ENCODE measurements at regions not wholly inside any gene's neighbourhood (a gene's known extent, or its start where the extent isn't known, plus 50 kb on each side); places are given as distances from the start of the nearest gene placed in this dataset.

DNA sequence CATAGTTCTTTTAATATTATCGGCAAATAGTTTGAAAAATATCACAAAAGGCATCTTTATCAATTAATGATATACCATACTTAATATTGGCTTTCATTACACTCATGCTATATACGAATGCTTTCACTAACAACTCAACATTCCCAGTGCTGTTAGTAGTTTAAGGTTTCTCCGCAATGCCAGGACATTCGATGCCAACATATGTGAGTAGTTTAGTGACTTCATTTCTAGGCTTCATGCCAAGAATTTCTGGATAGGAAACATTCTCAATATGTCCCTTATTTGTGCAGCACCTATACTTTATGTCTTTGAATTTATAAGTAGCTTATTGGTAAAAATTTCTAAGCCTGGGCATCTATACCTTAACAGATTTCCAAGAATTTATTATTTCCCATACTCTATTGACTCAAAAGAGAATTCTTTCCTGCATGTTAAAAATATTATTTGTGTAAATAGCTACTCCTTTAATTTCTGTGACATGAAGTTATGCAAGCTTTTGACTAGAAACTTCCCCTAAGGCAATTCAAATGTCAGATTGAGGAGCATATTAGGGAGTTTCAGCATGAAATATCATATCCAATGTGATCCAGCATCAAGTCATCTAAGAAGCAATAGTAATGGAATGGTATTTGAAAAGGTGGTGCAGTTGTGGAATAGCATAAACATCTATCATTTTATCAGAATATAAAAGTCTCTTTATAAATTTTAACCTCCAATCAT is 236.0 kb upstream of the STXBP5 start:
- DNase-seq, result no peak
- no peak overlapping the region for H3K27ac ChIP-seq
- H3K4me3 ChIP-seq, result no peak overlapping the region
- intact Hi-C loops (cut with DNase I; ENCODE audit: low total_unique reads), result no loop called here
- no peak for TF ChIP-seq POLR2A (IDR thresholded peaks at IDR 0.05)
- TF ChIP-seq, protein P1, sequence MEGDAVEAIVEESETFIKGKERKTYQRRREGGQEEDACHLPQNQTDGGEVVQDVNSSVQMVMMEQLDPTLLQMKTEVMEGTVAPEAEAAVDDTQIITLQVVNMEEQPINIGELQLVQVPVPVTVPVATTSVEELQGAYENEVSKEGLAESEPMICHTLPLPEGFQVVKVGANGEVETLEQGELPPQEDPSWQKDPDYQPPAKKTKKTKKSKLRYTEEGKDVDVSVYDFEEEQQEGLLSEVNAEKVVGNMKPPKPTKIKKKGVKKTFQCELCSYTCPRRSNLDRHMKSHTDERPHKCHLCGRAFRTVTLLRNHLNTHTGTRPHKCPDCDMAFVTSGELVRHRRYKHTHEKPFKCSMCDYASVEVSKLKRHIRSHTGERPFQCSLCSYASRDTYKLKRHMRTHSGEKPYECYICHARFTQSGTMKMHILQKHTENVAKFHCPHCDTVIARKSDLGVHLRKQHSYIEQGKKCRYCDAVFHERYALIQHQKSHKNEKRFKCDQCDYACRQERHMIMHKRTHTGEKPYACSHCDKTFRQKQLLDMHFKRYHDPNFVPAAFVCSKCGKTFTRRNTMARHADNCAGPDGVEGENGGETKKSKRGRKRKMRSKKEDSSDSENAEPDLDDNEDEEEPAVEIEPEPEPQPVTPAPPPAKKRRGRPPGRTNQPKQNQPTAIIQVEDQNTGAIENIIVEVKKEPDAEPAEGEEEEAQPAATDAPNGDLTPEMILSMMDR (IDR thresholded peaks at IDR 0.05), result no peak
- H3K4me1 ChIP-seq, result no peaks in the 10 kb centered on the region
- no peaks in the 10 kb centered on the region for H3K9me3 ChIP-seq
- H3K27me3 ChIP-seq, result no peaks in the 10 kb centered on the region
- WGBS, 2 donors, result 38 to 46% methylated on average over 4 of the region's 4 CpGs
- no peaks in the 10 kb centered on the region for H3K36me3 ChIP-seq (ENCODE audit: low read depth, missing control alignments)

DNA sequence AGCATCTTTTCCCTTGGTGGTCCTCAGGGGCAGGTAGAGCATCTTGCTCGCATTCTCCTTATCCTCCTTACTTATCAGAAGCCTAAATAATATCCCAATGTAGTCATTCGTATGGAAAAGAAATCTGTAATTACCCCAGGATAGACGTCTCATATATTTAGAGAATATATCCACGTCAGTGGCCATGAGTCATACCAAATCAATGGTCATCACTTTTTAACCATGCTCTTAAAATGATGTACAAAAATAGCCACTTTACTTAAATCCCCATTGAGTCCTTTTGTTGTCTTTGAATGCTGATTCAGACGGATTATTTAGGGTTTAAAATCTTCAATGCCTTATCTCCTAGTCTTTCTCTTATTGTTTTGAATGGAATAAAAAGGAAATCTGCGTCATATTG is 231.7 kb upstream of the STXBP5 start:
- Histone ChIP-seq H3K27ac (no peak overlapping the region), H3K27me3 (no peaks in the 10 kb centered on the region), H3K36me3 (ENCODE audit: low read depth, missing control alignments) (no peaks in the 10 kb centered on the region), H3K9me3 (no peaks in the 10 kb centered on the region), H3K4me3 (no peak overlapping the region), H3K4me1 (no peaks in the 10 kb centered on the region)
- DNase-seq, result no peak
- WGBS, 2 donors, result 88% methylated on average over 6 of the region's 6 CpGs
- intact Hi-C loops (cut with DNase I; ENCODE audit: low total_unique reads), result no loop called here
- TF ChIP-seq, protein P1 (IDR thresholded peaks at IDR 0.05), result no peak
- no peak for TF ChIP-seq POLR2A (IDR thresholded peaks at IDR 0.05)

DNA sequence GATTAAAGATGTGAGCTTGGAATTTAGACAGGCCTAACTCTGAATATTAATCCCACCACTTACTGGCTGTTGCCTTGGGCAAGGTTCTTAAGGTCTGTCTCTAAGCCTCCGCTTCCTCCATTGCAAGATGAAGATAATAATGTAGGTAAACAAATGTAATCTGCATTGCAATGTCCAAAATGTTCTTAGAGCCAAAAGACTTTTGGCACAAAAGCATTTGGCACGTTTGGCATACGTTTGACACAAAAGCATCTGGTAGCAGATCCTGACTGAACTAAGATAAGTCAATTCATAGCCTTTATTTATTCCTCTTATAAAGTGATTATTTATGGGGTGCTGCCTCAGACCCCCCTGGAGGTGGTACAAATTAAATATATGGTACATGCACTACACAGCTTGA is 229.9 kb upstream of the STXBP5 start:
- Histone ChIP-seq H3K4me1 (no peaks in the 10 kb centered on the region), H3K36me3 (ENCODE audit: low read depth, missing control alignments) (no peaks in the 10 kb centered on the region), H3K4me3 (no peak overlapping the region), H3K27ac (no peak overlapping the region), H3K27me3 (no peaks in the 10 kb centered on the region), H3K9me3 (no peaks in the 10 kb centered on the region)
- WGBS, 2 donors, result 66 to 80% methylated on average over 3 of the region's 3 CpGs
- intact Hi-C loops (cut with DNase I; ENCODE audit: low total_unique reads), result no loop called here
- DNase-seq, result no peak
- TF ChIP-seq, protein P1 (IDR thresholded peaks at IDR 0.05), result no peak
- no peak for TF ChIP-seq POLR2A (IDR thresholded peaks at IDR 0.05)

DNA sequence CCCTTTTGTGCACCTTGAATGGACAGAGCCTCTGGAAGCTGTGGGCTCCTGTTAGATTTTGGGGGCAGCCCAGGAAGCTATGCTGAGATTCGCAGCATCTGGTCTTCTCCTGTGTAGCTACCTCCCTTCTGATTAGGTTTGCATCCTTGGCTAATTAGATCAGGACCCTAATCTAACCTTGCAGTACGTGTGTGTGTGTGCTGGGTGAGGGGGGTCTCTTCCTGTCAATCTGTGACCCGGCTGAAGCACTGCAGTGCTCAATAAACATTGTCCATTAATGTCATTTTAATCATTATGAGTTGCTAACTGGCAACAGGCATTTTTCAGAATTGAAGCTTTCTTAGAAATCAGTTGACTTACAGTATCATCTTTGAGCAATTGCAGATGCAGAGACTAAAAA is 229.1 kb upstream of the STXBP5 start:
- intact Hi-C loops (cut with DNase I; ENCODE audit: low total_unique reads), result no loop called here
- no peaks in the 10 kb centered on the region for H3K9me3 ChIP-seq
- TF ChIP-seq POLR2A (IDR thresholded peaks at IDR 0.05), result no peak
- TF ChIP-seq, protein P1 (IDR thresholded peaks at IDR 0.05), result no peak
- H3K4me3 ChIP-seq, result no peak overlapping the region
- no peaks in the 10 kb centered on the region for H3K27me3 ChIP-seq
- H3K36me3 ChIP-seq (ENCODE audit: low read depth, missing control alignments), result no peaks in the 10 kb centered on the region
- H3K27ac ChIP-seq, result no peak overlapping the region
- DNase-seq, result no peak
- no peaks in the 10 kb centered on the region for H3K4me1 ChIP-seq
- WGBS, 2 donors, result 84 to 90% methylated on average over 3 of the region's 3 CpGs

DNA sequence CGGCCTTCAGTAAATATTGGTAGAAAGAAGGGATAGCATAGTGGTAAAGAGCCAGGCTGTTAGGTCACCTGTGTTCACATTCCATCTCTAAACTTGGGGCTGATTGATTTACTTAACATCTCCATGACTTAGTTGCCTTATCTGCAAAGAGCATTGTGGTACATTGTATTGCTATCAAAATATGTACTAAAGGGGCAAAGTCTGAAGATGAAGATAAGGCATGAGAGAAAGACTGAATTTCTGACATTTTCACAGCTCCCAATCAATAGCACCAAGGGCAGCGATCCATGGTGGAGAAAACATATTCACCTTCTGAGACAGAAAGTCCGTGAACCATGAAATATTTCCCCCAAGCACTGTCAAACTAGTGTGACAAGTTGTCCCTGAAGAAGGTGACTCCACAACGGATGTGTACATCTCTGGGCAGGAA is 223.3 kb upstream of the STXBP5 start:
- H3K27ac ChIP-seq, result no peak overlapping the region
- 95 to 98% methylated on average over 4 of the region's 4 CpGs for WGBS, 2 donors
- TF ChIP-seq, protein P1 (IDR thresholded peaks at IDR 0.05), result no peak
- no peak for TF ChIP-seq POLR2A (IDR thresholded peaks at IDR 0.05)
- no peak overlapping the region for H3K4me3 ChIP-seq
- H3K9me3 ChIP-seq, result no peaks in the 10 kb centered on the region
- no peak for DNase-seq
- intact Hi-C loops (cut with DNase I; ENCODE audit: low total_unique reads), result no loop called here
- no peaks in the 10 kb centered on the region for H3K36me3 ChIP-seq (ENCODE audit: low read depth, missing control alignments)
- no peaks in the 10 kb centered on the region for H3K27me3 ChIP-seq
- no peaks in the 10 kb centered on the region for H3K4me1 ChIP-seq
